Activated CD4-positive, alpha-beta T cell treated with anti-CD3 and anti-CD28 coated beads, Interleukin-2, amount 50 U/mL, for 4 hours (primary cell): ENCODE measurements at regions not wholly inside any gene's neighbourhood (a gene's known extent, or its start where the extent isn't known, plus 50 kb on each side); places are given as distances from the start of the nearest gene placed in this dataset.

ENCODE experiments used
- DNase-seq, 2 experiments: peaks; one replicate each; pipeline ENCODE4 v3.0.0-alpha.2; 2020

DNA sequence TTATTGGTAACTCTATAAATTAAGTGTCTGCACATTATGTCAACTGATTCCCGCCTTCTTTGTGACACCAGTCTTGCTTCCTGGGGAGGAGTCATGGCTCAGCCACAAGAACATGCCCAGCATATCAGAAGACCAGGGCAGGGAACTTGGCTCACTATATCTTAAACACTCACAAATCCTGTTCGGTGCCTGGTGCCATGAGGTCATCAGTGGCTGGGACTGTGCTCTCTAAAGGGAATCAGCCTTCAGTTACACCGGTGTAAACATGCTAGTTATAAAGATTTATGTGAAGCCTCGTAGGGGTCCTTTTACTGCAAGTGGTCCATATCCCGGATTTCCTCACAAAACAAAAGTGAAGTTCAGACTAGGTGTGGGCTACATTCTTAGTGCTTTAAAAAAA lies 73.1 kb upstream of the ZNF521 start:
- DNase-seq = no peak

DNA sequence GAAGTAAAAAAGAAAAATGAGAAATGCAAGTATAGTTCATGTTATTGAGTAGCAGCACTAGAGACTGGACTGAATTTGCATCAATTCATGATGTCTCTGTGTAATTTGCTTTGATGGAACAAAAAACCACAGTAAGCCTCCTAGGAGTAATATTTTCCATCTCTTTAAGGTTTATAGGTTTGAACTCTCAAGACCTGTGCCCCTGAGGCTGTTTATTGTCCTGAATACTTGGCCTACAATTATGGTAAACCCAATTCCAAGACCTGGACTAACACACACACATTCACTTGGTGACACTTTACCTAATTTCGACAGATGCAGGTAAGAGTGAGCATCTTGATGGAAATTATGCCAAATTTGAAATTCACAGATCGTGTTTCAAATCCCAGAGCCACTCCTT lies 71.8 kb upstream of the ZNF521 start:
- DNase-seq = no peak

DNA sequence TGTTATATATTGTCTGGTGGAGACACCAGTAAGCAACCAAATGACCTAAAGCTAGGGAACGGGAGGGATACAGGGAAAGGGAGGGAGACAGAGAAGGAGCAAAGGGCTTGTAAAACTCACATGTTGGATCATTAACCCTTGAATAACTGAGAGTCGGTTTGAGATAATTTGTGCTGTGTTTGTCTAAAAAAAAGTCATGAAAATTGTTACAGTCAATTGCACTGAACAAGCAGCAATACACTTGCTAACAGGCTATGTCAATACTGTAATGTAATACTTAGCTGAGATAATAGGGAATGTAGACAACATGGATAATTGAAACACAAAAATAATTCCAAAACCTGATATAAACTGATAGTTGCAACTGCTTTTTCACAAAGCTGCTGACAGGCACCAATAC lies 71.3 kb upstream of the ZNF521 start:
- DNase-seq = no peak

DNA sequence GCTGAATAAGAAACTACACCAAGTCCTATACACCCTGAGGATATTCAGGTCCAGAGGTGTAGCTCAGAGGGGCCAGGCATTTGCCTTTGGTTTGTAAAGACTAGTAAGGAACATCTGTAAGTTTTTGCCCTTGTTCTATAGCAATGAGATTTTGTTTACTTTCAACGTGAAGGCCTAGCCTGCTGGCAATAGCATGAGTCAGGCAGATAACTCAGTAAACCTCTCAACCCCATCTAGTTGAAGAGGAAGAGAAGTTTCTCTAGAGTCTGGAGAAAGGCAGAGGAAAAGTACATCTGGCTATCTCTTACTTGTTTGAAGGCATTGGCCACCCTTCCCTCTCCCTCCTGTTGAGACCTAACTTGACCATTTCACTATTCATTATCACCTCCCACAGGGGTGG lies 70.3 kb upstream of the ZNF521 start:
- no peak for DNase-seq

DNA sequence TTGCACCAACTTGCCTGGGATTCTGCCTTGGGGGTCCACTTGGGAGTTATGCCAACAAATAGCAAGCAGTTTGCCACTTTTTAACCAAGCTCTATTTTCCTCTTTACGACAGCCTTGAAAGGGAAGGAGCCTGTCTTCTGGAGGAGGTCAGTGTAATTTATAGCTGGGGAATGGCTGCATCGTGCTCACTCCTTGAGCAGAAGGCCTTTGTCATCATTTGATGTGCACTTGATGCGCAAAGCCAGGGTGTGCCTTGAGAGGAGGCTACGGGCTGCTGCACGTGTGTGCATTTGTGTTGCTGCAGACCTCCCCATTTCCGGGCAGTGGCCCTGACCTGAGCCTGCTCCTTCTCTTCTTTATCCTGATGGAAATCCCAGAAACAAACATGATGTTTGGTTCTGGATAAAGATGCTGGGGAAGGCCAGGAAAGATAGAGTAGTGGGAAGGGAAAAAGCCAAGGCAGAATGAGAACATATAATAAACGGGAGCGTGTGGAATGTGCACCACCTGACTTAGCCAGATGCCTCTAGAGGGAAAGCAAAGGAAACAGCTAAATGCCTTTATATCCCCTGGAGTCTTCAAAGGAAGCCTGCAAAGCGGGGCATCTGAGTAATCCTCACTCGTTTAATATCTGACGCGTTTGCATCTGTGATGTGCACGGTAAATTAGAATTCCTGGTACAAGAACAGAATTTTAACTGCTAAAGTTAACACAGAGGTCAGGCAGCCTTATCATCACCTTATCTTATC lies 68.3 kb upstream of the ZNF521 start:
- DNase-seq = no peak

DNA sequence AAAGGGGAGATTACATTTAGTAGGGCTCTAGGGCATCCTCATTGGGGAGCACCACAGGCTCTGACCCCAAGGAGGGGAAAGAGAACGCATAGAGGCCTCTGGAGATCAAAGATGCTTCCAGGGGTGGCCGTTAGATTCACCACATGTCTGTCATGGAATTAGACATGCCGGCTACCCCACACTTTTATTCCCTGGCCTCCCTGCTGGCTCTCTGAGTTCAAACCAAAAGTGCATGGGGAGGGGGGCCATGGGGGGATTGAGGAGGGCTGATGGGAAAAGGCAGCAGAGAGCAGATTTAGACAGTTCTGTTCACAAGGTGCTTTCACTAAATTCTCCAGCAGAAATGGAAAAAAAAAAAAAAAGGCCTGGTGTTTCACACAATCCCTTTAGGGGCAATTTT lies 64.4 kb upstream of the ZNF521 start:
- DNase-seq = no peak

DNA sequence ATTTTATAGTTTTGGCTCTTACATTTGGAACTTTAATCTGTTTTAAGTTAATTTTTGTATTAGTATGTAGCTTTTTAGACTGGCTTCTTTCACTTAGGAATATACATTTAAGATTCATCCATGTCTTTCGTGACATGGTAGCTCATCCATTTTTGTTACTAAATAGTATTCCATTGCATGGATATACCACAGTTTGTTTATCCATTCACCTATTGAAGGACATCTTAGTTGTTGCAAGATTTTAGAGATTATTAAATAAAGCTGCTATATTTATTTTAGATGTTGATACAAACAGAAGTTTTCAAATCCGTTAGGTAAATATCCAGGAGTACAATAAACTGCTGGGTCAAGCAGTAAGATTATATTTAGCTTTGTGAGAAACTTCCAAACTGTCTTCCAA lies 58.0 kb upstream of the ZNF521 start:
- DNase-seq = no peak

DNA sequence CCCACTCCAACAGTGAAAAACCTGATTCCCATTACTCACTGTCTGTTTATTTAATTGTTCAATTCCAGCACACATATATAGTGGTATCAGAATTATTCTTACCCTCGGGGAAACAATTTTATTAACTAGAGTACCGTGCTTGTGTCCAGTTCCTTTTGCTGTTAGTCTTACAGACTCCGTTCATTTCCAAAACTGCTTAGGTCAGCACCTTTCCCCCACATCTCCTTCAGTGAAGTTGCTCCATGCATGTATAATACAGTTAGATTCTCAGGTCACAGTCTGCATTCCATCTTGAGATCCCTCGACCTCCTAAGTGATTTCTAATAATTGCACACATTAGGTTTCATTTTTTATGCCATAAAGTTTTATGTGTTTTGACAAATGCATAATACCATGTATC lies 56.3 kb upstream of the ZNF521 start:
- DNase-seq = no peak
